Brain microvascular endothelial cell (primary cell): ENCODE measurements at regions not wholly inside any gene's neighbourhood (a gene's known extent, or its start where the extent isn't known, plus 50 kb on each side); places are given as distances from the start of the nearest gene placed in this dataset.

Experiments used
- DNase-seq: peaks from one replicate; pipeline ENCODE4 v3.0.0-alpha.2; 2020
- H3K27ac ChIP-seq: fragments of 250-450 bp; sonication (Bioruptor Pico); 2 replicates; pipeline ENCODE4 v1.5.1; 2020; ENCODE audit warnings: mild to moderate bottlenecking, moderate library complexity
- H3K27me3 ChIP-seq: fragments of 250-450 bp; sonication (Bioruptor Pico); replicated peaks from 2 replicates; pipeline ENCODE4 v1.5.1; 2020; ENCODE audit warnings: mild to moderate bottlenecking
- H3K36me3 ChIP-seq: fragments of 250-450 bp; sonication (Bioruptor Pico); replicated peaks from 2 replicates; pipeline ENCODE4 v1.5.1; 2020; ENCODE audit warnings: mild to moderate bottlenecking
- H3K4me3 ChIP-seq: 2 replicates; pipeline ENCODE4 v1.5.1; 2011; ENCODE audit warnings: low read depth, mild to moderate bottlenecking, control low read depth, low read length, moderate library complexity
- in situ Hi-C: cut with HindIII; loops from 2 replicates; pipeline ENCODE4 v1.10.0; 2017; ENCODE audit warnings: low sequenced_read_pairs, low pct_ligation_motif_present
- TF ChIP-seq, protein P1 (sequence below): IDR thresholded peaks from 2 replicates; pipeline ENCODE4 v1.5.1; 2011; ENCODE audit warnings: low read depth, mild to moderate bottlenecking, moderate library complexity, low read length, control low read depth, inconsistent platforms; ENCODE audit errors: missing control alignments

DNA sequence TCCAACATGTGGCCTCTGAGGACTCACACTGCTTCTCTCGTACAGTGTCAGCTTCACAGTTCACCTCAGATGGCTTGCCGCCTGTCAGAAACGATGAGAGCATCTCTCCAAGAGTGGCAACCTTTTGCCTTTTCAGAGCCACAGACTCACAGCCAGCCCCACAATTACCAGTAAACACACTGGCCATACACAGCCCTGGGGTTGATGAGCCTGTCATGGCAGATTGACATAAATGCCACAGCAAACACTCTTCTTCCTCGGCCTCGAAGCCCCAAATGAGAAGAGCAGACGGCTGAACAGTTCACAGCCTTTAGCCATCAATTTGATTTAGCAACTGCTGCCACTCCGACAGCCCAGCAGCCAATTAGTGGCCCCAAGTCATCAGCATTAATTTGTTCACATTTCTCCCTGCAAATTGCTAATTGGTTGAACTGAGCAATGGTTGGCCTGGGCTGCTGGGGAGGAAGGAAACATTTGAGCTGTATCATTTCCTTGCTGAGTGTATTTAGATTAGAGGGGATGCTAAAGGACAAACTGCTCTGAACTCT is 1142.9 kb downstream of the SORCS3 start:
- H3K27ac ChIP-seq: no peak overlapping the region
- in situ Hi-C loops: no loop called here
- no peak overlapping the region for H3K4me3 ChIP-seq
- H3K36me3 ChIP-seq: no peaks in the 10 kb centered on the region
- DNase-seq: no peak
- TF ChIP-seq, protein P1, sequence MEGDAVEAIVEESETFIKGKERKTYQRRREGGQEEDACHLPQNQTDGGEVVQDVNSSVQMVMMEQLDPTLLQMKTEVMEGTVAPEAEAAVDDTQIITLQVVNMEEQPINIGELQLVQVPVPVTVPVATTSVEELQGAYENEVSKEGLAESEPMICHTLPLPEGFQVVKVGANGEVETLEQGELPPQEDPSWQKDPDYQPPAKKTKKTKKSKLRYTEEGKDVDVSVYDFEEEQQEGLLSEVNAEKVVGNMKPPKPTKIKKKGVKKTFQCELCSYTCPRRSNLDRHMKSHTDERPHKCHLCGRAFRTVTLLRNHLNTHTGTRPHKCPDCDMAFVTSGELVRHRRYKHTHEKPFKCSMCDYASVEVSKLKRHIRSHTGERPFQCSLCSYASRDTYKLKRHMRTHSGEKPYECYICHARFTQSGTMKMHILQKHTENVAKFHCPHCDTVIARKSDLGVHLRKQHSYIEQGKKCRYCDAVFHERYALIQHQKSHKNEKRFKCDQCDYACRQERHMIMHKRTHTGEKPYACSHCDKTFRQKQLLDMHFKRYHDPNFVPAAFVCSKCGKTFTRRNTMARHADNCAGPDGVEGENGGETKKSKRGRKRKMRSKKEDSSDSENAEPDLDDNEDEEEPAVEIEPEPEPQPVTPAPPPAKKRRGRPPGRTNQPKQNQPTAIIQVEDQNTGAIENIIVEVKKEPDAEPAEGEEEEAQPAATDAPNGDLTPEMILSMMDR: no peak
- H3K27me3 ChIP-seq: no peaks in the 10 kb centered on the region

DNA sequence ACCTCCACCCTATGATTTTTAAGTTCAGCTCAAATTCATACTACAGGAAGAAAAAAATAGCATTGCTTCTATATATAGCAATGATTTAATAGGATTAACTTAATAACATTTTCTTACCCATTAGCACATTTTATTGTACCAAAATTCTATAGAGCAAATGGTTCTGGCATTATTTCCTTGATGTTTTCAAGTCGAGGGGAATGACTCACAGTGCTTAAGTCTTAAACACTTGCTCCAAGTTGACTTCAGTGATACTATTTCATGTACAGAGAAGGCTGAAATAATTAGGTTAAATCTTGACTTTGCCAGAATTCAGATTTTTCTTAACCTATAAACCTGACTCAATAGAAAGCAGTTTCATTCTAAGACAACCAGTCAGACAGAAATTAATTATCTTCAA is 1133.8 kb downstream of the SORCS3 start:
- Histone ChIP-seq H3K4me3 (no peak overlapping the region), H3K27ac (no peak overlapping the region), H3K36me3 (no peaks in the 10 kb centered on the region), H3K27me3 (no peaks in the 10 kb centered on the region)
- no peak for DNase-seq
- in situ Hi-C loops: no loop called here
- TF ChIP-seq, protein P1: no peak

DNA sequence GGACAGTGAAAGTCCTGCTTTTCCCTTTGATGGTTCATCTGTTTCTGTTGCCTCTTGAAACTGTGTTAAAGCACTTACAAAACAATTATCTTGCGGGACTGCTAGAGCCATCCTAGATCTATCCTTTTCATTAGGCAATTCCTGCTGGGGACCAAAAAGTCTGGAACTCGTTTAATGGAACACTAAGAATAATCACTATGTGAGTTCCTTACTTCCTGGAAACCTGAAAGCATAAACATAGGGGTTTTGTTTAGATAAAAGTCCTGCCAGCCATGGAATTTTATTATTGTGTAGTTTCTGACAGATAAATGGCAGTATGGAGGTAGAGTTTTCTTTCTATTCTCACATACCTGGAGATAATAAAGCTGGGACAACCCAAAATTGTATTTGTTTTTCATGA is 1133.3 kb downstream of the SORCS3 start:
- TF ChIP-seq, protein P1: no peak

DNA sequence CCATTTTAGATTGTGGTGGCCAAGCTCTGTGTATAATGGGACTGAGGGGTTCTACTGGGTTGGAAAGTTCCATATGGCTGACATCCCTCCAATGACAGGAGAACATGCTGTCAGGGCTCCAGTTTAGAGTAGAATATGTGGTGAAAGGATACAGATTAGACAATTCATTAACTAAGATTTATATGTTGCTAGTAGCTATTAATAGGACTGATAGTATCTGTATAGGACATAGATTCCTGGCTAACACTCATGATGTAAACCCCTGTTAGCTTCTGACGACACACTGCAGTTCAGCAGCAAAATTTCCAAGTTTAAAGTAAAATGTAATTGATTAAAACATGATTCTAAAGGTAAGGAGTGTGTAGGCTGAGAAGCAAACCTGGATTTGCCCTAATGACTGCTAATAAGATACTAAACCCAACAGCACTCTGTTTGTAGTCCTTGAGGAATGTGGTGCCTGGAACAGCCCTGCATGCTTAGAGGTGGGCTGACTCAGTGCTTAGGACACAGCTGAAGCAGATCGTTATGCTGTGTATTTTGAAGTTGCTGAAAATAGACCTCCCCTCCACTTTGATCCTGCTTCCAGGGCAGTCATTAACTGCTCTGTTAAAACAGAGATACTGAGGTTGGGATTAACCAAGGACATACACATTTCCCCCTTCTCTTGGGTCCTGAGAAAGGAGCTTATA is 1129.6 kb downstream of the SORCS3 start:
- no peak for DNase-seq
- TF ChIP-seq, protein P1: no peak
- no peaks in the 10 kb centered on the region for H3K27me3 ChIP-seq
- no peak overlapping the region for H3K4me3 ChIP-seq
- in situ Hi-C loops: no loop called here
- H3K36me3 ChIP-seq: no peaks in the 10 kb centered on the region
- no peak overlapping the region for H3K27ac ChIP-seq

More for the DNA sequence above, 1133.3 kb downstream of the SORCS3 start:
- Histone ChIP-seq H3K36me3 (no peaks in the 10 kb centered on the region), H3K27ac (no peak overlapping the region), H3K27me3 (no peaks in the 10 kb centered on the region), H3K4me3 (no peak overlapping the region)
- no peak for DNase-seq
- in situ Hi-C loops: no loop called here

GRCh38 chr10:105769248-105770184 is 1128.4 kb downstream of the SORCS3 start:
- in situ Hi-C loops: no loop called here
- TF ChIP-seq, protein P1: no peak
- Histone ChIP-seq H3K27ac (no peak overlapping the region), H3K36me3 (no peaks in the 10 kb centered on the region), H3K27me3 (no peaks in the 10 kb centered on the region), H3K4me3 (no peak overlapping the region)
- DNase-seq: no peak
